ENCODE measurements at regions not wholly inside any gene's neighbourhood (a gene's known extent, or its start where the extent isn't known, plus 50 kb on each side); places are given as distances from the start of the nearest gene placed in this dataset.
A peak's percentile ranks its signal among the peaks of the same experiment; 100 is the strongest.

DNA sequence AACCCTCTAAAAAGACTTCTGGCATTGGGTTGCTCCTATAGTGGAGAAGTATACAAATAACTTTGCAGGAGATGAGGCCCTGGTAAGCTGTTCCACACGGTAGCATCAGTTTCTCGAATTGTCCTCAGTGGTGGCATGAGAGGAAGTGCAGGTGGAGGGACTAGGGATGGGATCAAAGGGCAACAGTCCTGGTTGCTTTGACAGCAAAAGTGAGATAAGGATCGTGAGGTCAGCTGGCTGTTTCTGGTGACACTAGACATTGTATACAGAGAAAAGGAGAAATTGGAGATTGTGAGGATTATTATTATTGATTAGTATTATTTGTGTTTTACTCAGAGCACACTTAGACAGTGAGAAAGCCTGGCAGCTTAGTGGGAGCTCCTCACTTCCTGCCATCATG, 61.3 kb upstream of the EXOC2 start:
- DNase-seq, result no peak

DNA sequence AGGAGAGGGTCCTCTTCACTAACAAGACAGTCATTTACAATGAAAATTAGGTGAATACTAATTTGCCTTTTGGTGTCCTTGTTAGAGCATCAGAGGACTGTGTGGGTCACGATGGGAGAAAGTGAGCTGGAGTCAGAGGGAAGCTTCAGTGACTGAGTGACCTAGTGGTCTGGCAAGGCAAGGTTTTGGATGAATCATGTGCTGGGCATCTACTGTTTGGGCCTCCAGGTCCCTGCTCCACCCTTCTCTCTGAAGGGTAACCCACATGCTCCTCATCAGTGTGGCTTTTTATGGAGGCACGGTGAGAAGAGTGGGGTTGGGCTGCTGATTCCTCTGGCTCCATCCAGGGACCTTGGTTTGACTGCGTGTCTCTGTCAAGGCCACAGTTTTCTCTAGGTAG, 60.5 kb upstream of the EXOC2 start:
- no peak for DNase-seq

DNA sequence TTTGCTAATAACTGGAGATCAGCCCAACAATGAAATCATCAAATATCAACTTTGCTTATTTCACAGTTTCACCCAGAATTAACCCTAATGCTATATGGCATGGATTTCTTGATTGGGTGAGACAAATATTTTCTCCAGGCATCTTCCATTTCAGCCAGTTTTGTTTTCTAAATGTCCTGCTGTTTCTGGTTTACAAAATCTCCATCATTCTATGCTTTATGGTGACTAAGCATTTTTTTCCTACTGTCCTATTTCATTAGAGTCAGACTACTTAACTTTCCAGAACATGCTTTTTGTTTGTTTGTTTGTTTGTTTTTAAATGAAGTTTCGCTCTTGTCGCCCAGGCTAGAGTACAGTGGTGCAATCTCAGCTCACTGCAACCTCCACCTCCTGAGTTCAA, 59.5 kb upstream of the EXOC2 start:
- no peak for DNase-seq

DNA sequence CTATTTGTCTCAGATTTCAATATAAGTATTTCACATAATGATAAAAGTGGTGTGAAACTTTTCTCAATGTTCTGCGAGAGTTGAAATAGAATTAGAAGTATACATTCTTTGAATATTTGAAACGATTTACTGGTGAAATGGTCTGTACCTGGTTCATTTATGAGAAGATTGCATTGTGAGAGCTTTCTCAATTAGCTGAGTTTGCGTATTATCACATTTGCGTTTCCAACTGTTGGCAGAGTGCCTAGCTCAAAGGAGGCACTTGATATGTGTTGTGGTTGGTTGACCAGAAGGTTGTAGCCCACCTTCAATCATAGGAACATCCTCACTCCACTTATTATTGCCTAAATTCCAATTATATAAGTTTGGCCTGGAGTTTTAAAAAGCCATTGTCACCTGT, 58.8 kb upstream of the EXOC2 start:
- DNase-seq, result no peak

DNA sequence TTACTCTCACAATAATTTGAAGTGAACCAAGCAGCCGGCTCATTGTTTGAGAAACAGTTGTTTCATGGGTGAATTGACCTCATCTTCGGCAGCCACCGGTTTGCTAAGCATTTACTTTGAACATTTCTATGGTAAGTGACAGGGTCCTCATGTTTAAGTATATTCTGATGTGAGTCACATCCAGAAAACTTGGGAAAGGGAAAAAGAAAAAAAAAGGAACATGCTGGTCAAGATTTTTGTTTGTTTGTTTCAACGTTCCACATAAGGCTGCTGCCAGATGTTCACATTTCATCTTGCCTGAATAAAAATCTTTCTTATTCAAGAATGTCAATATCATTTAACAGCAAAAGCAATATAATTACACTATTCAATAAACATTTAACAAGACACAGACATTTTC, 55.0 kb upstream of the EXOC2 start:
- no peak for DNase-seq

DNA sequence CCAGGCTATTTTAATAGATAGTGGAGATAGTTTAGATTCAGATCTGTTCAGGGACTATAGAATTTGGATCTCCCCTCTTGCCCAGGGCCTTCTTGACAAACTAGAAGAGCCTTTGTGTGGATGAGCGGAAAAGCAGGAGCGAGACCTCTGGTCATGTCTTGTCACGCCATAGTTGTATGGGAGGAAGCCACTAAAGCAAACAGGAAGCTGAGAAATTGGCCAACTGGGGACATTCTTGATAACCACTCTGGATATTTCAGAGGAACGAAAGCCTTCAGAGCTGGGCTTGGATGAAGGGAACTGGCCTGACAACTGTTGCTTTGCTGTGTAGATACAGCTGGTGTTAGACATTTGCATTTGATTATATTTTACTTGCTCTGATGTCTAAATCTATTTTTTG, 54.1 kb upstream of the EXOC2 start:
- DNase-seq, result peak; percentile 23

DNA sequence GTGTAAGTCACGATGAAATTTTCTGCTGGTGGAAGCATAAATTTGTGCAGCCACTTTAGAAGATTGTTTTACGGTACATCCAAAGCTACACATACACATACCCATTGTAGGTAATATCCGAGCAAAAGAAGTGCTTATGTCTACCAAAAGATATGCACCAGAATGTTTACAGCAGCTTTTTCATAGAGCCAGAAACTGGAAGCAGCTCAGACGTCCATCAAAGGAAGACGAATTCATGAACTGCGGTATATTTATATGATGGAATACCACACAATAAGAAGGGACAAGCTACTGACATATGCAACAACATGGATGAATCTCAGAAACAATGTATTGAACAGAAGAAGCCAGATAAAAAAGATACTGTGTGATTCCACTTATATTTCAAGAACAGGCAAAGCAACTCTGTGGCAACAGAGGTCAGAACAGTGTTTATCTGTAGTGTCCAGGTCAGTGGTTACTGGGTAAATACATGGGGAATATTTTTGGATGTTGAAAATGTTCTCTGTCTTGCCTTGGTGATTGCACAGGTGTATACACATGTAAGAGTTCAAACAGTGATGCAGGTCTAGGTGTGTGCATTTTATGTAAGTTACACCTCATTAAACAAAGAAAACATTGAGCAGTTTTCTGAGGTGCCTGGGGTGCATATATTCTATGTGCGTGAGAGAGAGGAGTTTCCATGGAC, 51.9 kb upstream of the EXOC2 start:
- DNase-seq, result no peak

DNA sequence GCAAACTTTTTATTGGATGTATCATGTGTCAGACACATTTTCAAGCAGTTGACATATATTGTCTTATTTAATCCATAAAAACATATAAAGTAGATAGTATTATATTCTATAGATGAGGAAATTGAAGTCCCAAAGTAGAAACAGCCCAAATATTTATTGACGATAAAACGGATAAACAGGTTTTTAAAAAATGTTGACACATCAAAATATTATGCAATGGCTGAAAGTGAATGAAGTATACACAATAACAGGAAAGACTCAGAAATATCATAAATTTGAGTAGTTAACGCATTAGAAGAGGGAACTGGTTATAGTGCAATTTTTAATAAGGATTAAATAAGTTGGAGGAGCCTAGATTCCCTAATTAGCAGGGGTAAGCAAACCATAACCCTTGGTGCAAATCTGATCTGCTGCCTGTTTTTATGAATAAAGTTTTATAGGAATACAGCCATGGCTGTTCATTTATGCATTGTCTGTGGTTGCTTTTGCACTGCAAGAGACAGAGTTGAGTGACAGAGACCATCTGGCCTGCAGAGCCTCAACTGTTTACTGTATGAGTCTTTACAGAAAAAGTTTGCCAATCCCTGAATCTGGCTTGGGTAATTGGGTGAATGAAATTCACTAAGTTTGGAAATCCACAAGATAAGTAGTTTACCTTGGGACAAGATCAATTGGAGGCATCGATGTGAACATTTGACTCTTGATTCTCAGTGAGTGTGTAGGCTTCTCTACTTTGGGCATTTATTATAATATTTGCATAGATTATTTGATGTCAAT, 50.6 kb upstream of the EXOC2 start:
- DNase-seq, result no peak
